ENCODE measurements at regions not wholly inside any gene's neighbourhood (a gene's known extent, or its start where the extent isn't known, plus 50 kb on each side); places are given as distances from the start of the nearest gene placed in this dataset.

DNA sequence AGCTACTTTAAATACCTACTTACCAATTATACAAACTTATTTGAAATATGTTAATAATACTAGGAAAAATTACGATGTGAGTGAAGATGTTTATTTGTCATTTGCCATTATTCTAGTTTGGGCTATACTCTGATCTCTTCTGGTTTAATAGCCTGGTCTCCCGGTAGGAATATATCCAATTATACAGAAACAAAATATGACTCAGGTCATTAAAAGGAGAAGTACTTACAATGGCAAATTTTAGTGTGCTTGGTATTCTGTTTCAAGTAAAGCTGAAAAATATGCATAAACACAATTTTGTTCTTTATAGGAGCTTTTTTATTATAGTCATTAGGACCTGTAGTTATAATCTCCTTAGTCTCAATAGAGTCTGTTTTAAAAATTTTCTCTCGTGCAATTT, 176.8 kb downstream of the SLCO4C1 start:
- Histone ChIP-seq H2BK12ac (ENCODE audit: low read depth, low read length) (no peak overlapping the region), H3K4ac (replicated peaks; ENCODE audit: insufficient read length, low read depth, low read length) (no peak overlapping the region), H3K23me2 (ENCODE audit: low read depth, low read length) (no peaks in the 10 kb centered on the region), H2AK5ac (ENCODE audit: low read depth, low read length) (no peak overlapping the region), H3K79me2 (ENCODE audit: control insufficient read depth in 1 of 2, insufficient read depth in 2 of 2, low read length in 2 of 2) (no peaks in the 10 kb centered on the region), H2BK20ac (ENCODE audit: low read length) (no peak overlapping the region), H3K9ac (replicated peaks in 1 of 4; ENCODE audit: extremely low read depth in 1 of 4, low read depth in 3 of 4, low read length in 3 of 4) (no peak overlapping the region), H4K8ac (ENCODE audit: extremely low read depth, insufficient read depth, low read length) (no peak overlapping the region), H3K23ac (ENCODE audit: insufficient read length) (no peak overlapping the region), H4K20me1 (replicated peaks in 1 of 2; ENCODE audit: control insufficient read depth in 1 of 2, insufficient read depth in 2 of 2, low read length in 2 of 2) (no peaks in the 10 kb centered on the region), H2BK15ac (ENCODE audit: low read length) (no peak overlapping the region), H3K79me1 (ENCODE audit: low read depth, low read length) (no peaks in the 10 kb centered on the region), H3K27me3 (replicated peaks in 1 of 4; ENCODE audit: control insufficient read depth in 3 of 4, extremely low read depth in 1 of 4, insufficient read depth in 3 of 4, low read length in 3 of 4) (no peaks in the 10 kb centered on the region), H2BK120ac (replicated peaks; ENCODE audit: low read depth, low read length) (no peak overlapping the region), H3K56ac (replicated peaks; ENCODE audit: insufficient read length, low read depth, low read length) (no peak overlapping the region), H4K5ac (ENCODE audit: insufficient read length, low read depth, low read length) (no peak overlapping the region), H4K91ac (replicated peaks; ENCODE audit: insufficient read length, low read length) (no peak overlapping the region), H2BK5ac (ENCODE audit: low read depth, low read length) (no peak overlapping the region), H3K9me3 (ENCODE audit: insufficient read depth in 2 of 2, low read depth in 1 of 2, low read length in 1 of 2) (no peaks in the 10 kb centered on the region), H2AFZ (ENCODE audit: low read length) (no peak overlapping the region), H3K4me1 (replicated peaks in 1 of 4; ENCODE audit: control insufficient read depth in 3 of 4, insufficient read depth in 4 of 4, low read length in 3 of 4) (peaks cover 0 to 3% (median 0%) of the 10 kb centered on the region in 4 experiments; a peak in 3 of 7 replicates), H3K27ac (ENCODE audit: low read depth, low read length) (no peak overlapping the region), H3K36me3 (ENCODE audit: control insufficient read depth in 2 of 4, insufficient read depth in 4 of 4, low read length in 3 of 4) (no peaks in the 10 kb centered on the region), H3K4me2 (ENCODE audit: insufficient read depth in 1 of 2, low read depth in 2 of 2, low read length in 2 of 2) (no peak overlapping the region), H3K14ac (ENCODE audit: insufficient read length) (no peak overlapping the region), H3K18ac (ENCODE audit: extremely low read depth, low read length) (no peak overlapping the region), H3K4me3 (ENCODE audit: extremely low read depth in 1 of 4, insufficient read depth in 2 of 4, low read depth in 3 of 4, low read length in 4 of 4) (no peak overlapping the region)
- 85% methylated on average over 3 of the region's 3 CpGs; no CpG with 5 or more reads in 1 of the 2 experiments for WGBS, 2 experiments (ENCODE audit: extremely low coverage in 1 of 2, insufficient coverage in 1 of 2, insufficient read length in 1 of 2, insufficient replicate concordance in 2 of 2, low coverage in 1 of 2, low lambda C conversion rate in 2 of 2, missing lambda C conversion rate in 1 of 2)
- ChIA-PET CTCF (ENCODE audit: partially characterized antibody) (no interaction called here), POLR2A (ENCODE audit: partially characterized antibody) (no interaction called here)
- FAIRE-seq: no peak
- DNase-seq (ENCODE audit: low read depth in 1 of 2, low spot score in 2 of 2): no peak
- no peak for TF ChIP-seq KDM5A (IDR thresholded peaks at IDR 0.05; ENCODE audit: low read length)
- TF ChIP-seq FOSL1 (IDR thresholded peaks at IDR 0.05; ENCODE audit: insufficient read depth, low read depth, low read length): no peak
- no peak for TF ChIP-seq BACH1 (IDR thresholded peaks at IDR 0.05; ENCODE audit: low read length)
- TF ChIP-seq ZNF274 (IDR thresholded peaks at IDR 0.05; ENCODE audit: borderline replicate concordance, extremely low read depth, low read length): no peak
- TF ChIP-seq GTF2F1 (IDR thresholded peaks at IDR 0.05; ENCODE audit: borderline replicate concordance, low read depth, low read length): no peak
- TF ChIP-seq SIRT6 (IDR thresholded peaks at IDR 0.05; ENCODE audit: low read length): no peak
- TF ChIP-seq NRF1 (IDR thresholded peaks at IDR 0.05; ENCODE audit: low read depth, low read length): no peak
- no peak for TF ChIP-seq BCL11A (IDR thresholded peaks at IDR 0.05; ENCODE audit: low read depth in 2 of 2, low read length in 2 of 2)
- no peak for TF ChIP-seq SAP30 (IDR thresholded peaks at IDR 0.05; ENCODE audit: insufficient read depth, insufficient replicate concordance, low read length)
- no peak for TF ChIP-seq MAFK (IDR thresholded peaks at IDR 0.05; ENCODE audit: low read depth, low read length)
- no peak for TF ChIP-seq NANOG (IDR thresholded peaks at IDR 0.05; ENCODE audit: insufficient read depth, low read depth, low read length, poor library complexity, severe bottlenecking)
- no peak for TF ChIP-seq TEAD4 (IDR thresholded peaks at IDR 0.05; ENCODE audit: low read depth, low read length)
- TF ChIP-seq, protein P1, sequence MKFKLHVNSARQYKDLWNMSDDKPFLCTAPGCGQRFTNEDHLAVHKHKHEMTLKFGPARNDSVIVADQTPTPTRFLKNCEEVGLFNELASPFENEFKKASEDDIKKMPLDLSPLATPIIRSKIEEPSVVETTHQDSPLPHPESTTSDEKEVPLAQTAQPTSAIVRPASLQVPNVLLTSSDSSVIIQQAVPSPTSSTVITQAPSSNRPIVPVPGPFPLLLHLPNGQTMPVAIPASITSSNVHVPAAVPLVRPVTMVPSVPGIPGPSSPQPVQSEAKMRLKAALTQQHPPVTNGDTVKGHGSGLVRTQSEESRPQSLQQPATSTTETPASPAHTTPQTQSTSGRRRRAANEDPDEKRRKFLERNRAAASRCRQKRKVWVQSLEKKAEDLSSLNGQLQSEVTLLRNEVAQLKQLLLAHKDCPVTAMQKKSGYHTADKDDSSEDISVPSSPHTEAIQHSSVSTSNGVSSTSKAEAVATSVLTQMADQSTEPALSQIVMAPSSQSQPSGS (IDR thresholded peaks at IDR 0.05; ENCODE audit: low read length): no peak

All from H1 (cell line).